ENCODE measurements at regions not wholly inside any gene's neighbourhood (a gene's known extent, or its start where the extent isn't known, plus 50 kb on each side); places are given as distances from the start of the nearest gene placed in this dataset.

DNA sequence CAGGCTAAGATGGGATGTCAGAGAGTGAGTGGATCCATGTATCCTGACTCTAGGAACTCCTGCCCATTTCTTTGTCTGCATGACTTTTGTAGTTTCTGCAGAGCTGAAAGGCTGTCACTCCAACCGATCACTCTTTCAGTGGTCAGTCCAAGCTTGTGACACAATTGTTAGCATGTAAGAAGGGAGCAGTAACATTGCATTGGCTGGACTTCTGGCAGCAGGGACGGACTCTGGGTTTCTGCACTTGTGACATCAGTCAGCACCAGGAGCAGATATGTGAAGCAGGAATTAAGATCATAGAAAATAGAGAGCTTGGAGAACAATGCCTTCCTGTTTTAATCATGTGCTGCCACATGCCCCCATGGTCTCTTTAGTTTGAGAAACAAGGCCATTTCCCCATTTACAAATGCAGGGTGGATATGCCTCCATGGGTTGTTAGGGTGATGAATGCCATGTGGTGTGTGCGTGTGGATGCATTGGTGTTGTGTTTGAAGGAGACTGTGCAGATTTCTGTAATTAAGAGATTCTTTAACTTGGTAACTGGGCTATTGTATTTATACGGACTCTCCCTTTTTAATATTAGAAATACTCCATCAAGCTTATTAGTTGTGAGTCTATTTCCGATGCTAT, 214.3 kb upstream of the EPHA4 start:
- TF ChIP-seq, protein P1, sequence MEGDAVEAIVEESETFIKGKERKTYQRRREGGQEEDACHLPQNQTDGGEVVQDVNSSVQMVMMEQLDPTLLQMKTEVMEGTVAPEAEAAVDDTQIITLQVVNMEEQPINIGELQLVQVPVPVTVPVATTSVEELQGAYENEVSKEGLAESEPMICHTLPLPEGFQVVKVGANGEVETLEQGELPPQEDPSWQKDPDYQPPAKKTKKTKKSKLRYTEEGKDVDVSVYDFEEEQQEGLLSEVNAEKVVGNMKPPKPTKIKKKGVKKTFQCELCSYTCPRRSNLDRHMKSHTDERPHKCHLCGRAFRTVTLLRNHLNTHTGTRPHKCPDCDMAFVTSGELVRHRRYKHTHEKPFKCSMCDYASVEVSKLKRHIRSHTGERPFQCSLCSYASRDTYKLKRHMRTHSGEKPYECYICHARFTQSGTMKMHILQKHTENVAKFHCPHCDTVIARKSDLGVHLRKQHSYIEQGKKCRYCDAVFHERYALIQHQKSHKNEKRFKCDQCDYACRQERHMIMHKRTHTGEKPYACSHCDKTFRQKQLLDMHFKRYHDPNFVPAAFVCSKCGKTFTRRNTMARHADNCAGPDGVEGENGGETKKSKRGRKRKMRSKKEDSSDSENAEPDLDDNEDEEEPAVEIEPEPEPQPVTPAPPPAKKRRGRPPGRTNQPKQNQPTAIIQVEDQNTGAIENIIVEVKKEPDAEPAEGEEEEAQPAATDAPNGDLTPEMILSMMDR (IDR thresholded peaks at IDR 0.05; ENCODE audit: insufficient read depth, low read length, poor library complexity, severe bottlenecking) = no peak
- TF ChIP-seq EZH2phosphoT487 (conservative IDR thresholded peaks at IDR 0.05; ENCODE audit: low read length) = no peak

GRCh38 chr2:221780281-221780688, 208.2 kb upstream of the EPHA4 start:
- H3K4me3 ChIP-seq (ENCODE audit: insufficient read depth, low read length, poor library complexity, severe bottlenecking) = no peak overlapping the region
- H3K9me3 ChIP-seq (ENCODE audit: insufficient read depth, low read length) = no peaks in the 10 kb centered on the region
- H3K4me2 ChIP-seq (ENCODE audit: low read depth, low read length, poor library complexity, severe bottlenecking) = no peak overlapping the region
- H3K27ac ChIP-seq (ENCODE audit: low read depth, low read length) = no peak overlapping the region
- no peaks in the 10 kb centered on the region for H3F3A ChIP-seq (ENCODE audit: insufficient read depth)
- no peak overlapping the region for H2AFZ ChIP-seq (ENCODE audit: low read depth, low read length, severe bottlenecking)
- no peaks in the 10 kb centered on the region for H3K9me2 ChIP-seq (replicated peaks; ENCODE audit: insufficient read depth, low read length)
- no peak overlapping the region for H3K9ac ChIP-seq (ENCODE audit: low read length)
- TF ChIP-seq EZH2phosphoT487 (conservative IDR thresholded peaks at IDR 0.05; ENCODE audit: low read length) = no peak
- TF ChIP-seq, protein P1 (IDR thresholded peaks at IDR 0.05; ENCODE audit: insufficient read depth, low read length, poor library complexity, severe bottlenecking) = no peak
- no peaks in the 10 kb centered on the region for H4K20me1 ChIP-seq (ENCODE audit: low read depth, low read length)
- H3K36me3 ChIP-seq (ENCODE audit: low read length) = no peaks in the 10 kb centered on the region
- H3K79me2 ChIP-seq (ENCODE audit: insufficient read depth, low read length) = no peaks in the 10 kb centered on the region
- H3K27me3 ChIP-seq (ENCODE audit: low read length) = no peaks in the 10 kb centered on the region

More for the DNA sequence above, 214.3 kb upstream of the EPHA4 start:
- Histone ChIP-seq H3K9me3 (ENCODE audit: insufficient read depth, low read length) (no peaks in the 10 kb centered on the region), H3F3A (ENCODE audit: insufficient read depth) (no peaks in the 10 kb centered on the region), H3K4me3 (ENCODE audit: insufficient read depth, low read length, poor library complexity, severe bottlenecking) (no peak overlapping the region), H3K9me2 (replicated peaks; ENCODE audit: insufficient read depth, low read length) (no peaks in the 10 kb centered on the region), H3K9ac (ENCODE audit: low read length) (no peak overlapping the region), H3K79me2 (ENCODE audit: insufficient read depth, low read length) (no peaks in the 10 kb centered on the region), H3K36me3 (ENCODE audit: low read length) (no peaks in the 10 kb centered on the region), H2AFZ (ENCODE audit: low read depth, low read length, severe bottlenecking) (no peak overlapping the region), H3K27me3 (ENCODE audit: low read length) (no peaks in the 10 kb centered on the region), H3K4me2 (ENCODE audit: low read depth, low read length, poor library complexity, severe bottlenecking) (no peak overlapping the region), H3K27ac (ENCODE audit: low read depth, low read length) (no peak overlapping the region), H4K20me1 (ENCODE audit: low read depth, low read length) (no peaks in the 10 kb centered on the region)

DNA sequence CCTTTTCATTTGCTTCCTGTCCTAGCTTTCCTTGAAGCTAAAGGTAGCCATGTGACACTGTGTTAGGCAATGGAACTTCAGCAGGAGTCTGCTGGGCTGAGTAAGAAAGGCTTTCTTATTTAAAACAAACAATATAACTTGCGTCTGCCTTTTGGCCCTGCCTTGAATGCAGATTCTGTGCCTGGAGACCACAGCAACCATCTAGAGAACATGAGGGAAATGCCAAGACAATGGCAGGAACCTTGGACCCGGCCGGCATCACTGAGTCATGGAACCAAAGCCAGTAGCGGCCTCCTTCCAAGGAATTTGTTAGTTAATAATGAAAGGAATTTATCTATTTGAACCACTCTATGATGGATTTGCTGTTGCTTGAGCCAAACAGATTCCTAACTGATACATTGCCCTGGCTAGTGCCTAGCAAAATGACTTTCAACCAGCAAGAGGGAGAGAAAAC, 207.5 kb upstream of the EPHA4 start:
- Histone ChIP-seq H2AFZ (ENCODE audit: low read depth, low read length, severe bottlenecking) (no peak overlapping the region), H3F3A (ENCODE audit: insufficient read depth) (no peaks in the 10 kb centered on the region), H3K4me2 (ENCODE audit: low read depth, low read length, poor library complexity, severe bottlenecking) (no peak overlapping the region), H3K79me2 (ENCODE audit: insufficient read depth, low read length) (no peaks in the 10 kb centered on the region), H4K20me1 (ENCODE audit: low read depth, low read length) (no peaks in the 10 kb centered on the region), H3K27ac (ENCODE audit: low read depth, low read length) (no peak overlapping the region), H3K9me3 (ENCODE audit: insufficient read depth, low read length) (no peaks in the 10 kb centered on the region), H3K9ac (ENCODE audit: low read length) (no peak overlapping the region), H3K4me3 (ENCODE audit: insufficient read depth, low read length, poor library complexity, severe bottlenecking) (no peak overlapping the region), H3K36me3 (ENCODE audit: low read length) (no peaks in the 10 kb centered on the region), H3K9me2 (replicated peaks; ENCODE audit: insufficient read depth, low read length) (no peaks in the 10 kb centered on the region), H3K27me3 (ENCODE audit: low read length) (no peaks in the 10 kb centered on the region)
- TF ChIP-seq, protein P1 (IDR thresholded peaks at IDR 0.05; ENCODE audit: insufficient read depth, low read length, poor library complexity, severe bottlenecking) = no peak
- TF ChIP-seq EZH2phosphoT487 (conservative IDR thresholded peaks at IDR 0.05; ENCODE audit: low read length) = no peak
